ENCODE measurements at regions not wholly inside any gene's neighbourhood (a gene's known extent, or its start where the extent isn't known, plus 50 kb on each side); places are given as distances from the start of the nearest gene placed in this dataset.

- TF ChIP-seq SUZ12 (IDR thresholded peaks at IDR 0.05; ENCODE audit: extremely low read depth, insufficient read depth, insufficient read length) (no peak), YY1 (IDR thresholded peaks at IDR 0.05; ENCODE audit: insufficient read depth, insufficient read length) (no peak)
Measured at GRCh38 chr3:73187328-73187727, 125.9 kb downstream of the EBLN2 start.
